Lower lobe of right lung (tissue), 2 donors: ENCODE measurements at regions not wholly inside any gene's neighbourhood (a gene's known extent, or its start where the extent isn't known, plus 50 kb on each side); places are given as distances from the start of the nearest gene placed in this dataset.
A peak's percentile ranks its signal among the peaks of the same experiment; 100 is the strongest.

Source experiments
- ATAC-seq, 2 donors: fragments of 200-7000 bp; cut with Tn5 transposase; one replicate each; pipeline ENCODE4 v1.9.1; 2020 to 2022; ENCODE audit warnings: mild to moderate bottlenecking in 2 of 2, moderate library complexity in 2 of 2
- DNase-seq: peaks from one replicate; pipeline ENCODE4 v3.0.0-alpha.2; 2020
- H3K27ac ChIP-seq: fragments of 200-600 bp; one replicate; pipeline ENCODE4 v1.8.0; 2022
- H3K27me3 ChIP-seq: fragments of 200-600 bp; one replicate; pipeline ENCODE4 v1.8.0; 2022; ENCODE audit warnings: low read depth
- H3K36me3 ChIP-seq: fragments of 200-600 bp; one replicate; pipeline ENCODE4 v1.8.0; 2022; ENCODE audit warnings: mild to moderate bottlenecking
- H3K4me1 ChIP-seq: fragments of 200-600 bp; one replicate; pipeline ENCODE4 v1.8.0; 2022
- H3K4me3 ChIP-seq: fragments of 200-600 bp; one replicate; pipeline ENCODE4 v1.8.0; 2022; ENCODE audit warnings: mild to moderate bottlenecking
- H3K9me3 ChIP-seq: fragments of 200-600 bp; one replicate; pipeline ENCODE4 v1.8.0; 2022
- CTCF ChIP-seq: fragments of 200-600 bp; IDR thresholded peaks from one replicate; pipeline ENCODE4 v1.8.0; 2022; ENCODE audit warnings: antibody characterized with exemption, mild to moderate bottlenecking
- intact Hi-C: fragments of 100-400 bp; cut with DNase I; formaldehyde crosslinking; loops from one replicate; pipeline ENCODE4 v1.11.0; 2022
- donor health status: DM: no; HTN: yes; CAD: no; lungs with severe emphysema.

- TF ChIP-seq CTCF = no peak
- Histone ChIP-seq H3K9me3 (no peaks in the 10 kb centered on the region), H3K4me3 (no peak overlapping the region), H3K27ac (no peak overlapping the region), H3K4me1 (peaks cover 6% of the 10 kb centered on the region), H3K36me3 (no peaks in the 10 kb centered on the region), H3K27me3 (no peaks in the 10 kb centered on the region)
- intact Hi-C loops = no loop called here
- DNase-seq = no peak
- no peak for ATAC-seq
Measured at GRCh38 chr13:78139765-78140164, 221.1 kb upstream of the EDNRB start.

- Histone ChIP-seq H3K27ac (no peak overlapping the region), H3K36me3 (no peaks in the 10 kb centered on the region), H3K4me1 (peaks cover 6% of the 10 kb centered on the region), H3K9me3 (no peaks in the 10 kb centered on the region), H3K4me3 (no peak overlapping the region), H3K27me3 (no peaks in the 10 kb centered on the region)
- ATAC-seq (no peak), DNase-seq (no peak)
- intact Hi-C loops = no loop called here
- TF ChIP-seq CTCF = no peak
Measured at GRCh38 chr13:78138756-78139155, 220.1 kb upstream of the EDNRB start.

- Histone ChIP-seq H3K27ac (no peak overlapping the region), H3K27me3 (no peaks in the 10 kb centered on the region), H3K9me3 (no peaks in the 10 kb centered on the region), H3K36me3 (no peaks in the 10 kb centered on the region), H3K4me1 (peaks cover 6% of the 10 kb centered on the region), H3K4me3 (no peak overlapping the region)
- peak; percentile 64 for TF ChIP-seq CTCF
- ATAC-seq (peak; percentile 81 to 92), DNase-seq (no peak)
- intact Hi-C loops = no loop called here
Measured at GRCh38 chr13:78137404-78138142, 218.9 kb upstream of the EDNRB start.

- H3K4me1 ChIP-seq = peaks cover 6% of the 10 kb centered on the region
- no peaks in the 10 kb centered on the region for H3K36me3 ChIP-seq
- no peaks in the 10 kb centered on the region for H3K27me3 ChIP-seq
- ATAC-seq = no peak
- TF ChIP-seq CTCF = no peak
- no peak overlapping the region for H3K4me3 ChIP-seq
- intact Hi-C loops = no loop called here
- H3K27ac ChIP-seq = no peak overlapping the region
- H3K9me3 ChIP-seq = no peaks in the 10 kb centered on the region
- no peak for DNase-seq
Measured at GRCh38 chr13:78136966-78137365, 218.3 kb upstream of the EDNRB start.

GRCh38 chr13:78133511-78133910 lies 214.9 kb upstream of the EDNRB start:
- no peak for ATAC-seq
- H3K4me3 ChIP-seq = no peak overlapping the region
- no peaks in the 10 kb centered on the region for H3K27me3 ChIP-seq
- no peak for DNase-seq
- TF ChIP-seq CTCF = no peak
- H3K27ac ChIP-seq = no peak overlapping the region
- intact Hi-C loops = no loop called here
- no peaks in the 10 kb centered on the region for H3K36me3 ChIP-seq
- H3K4me1 ChIP-seq = peaks cover 6% of the 10 kb centered on the region
- no peaks in the 10 kb centered on the region for H3K9me3 ChIP-seq
